AG09309 (cell line): ENCODE measurements at regions not wholly inside any gene's neighbourhood (a gene's known extent, or its start where the extent isn't known, plus 50 kb on each side); places are given as distances from the start of the nearest gene placed in this dataset.

Source experiments
- DNase-seq: peaks from one replicate; pipeline ENCODE4 v3.0.0-alpha.2; 2010; ENCODE audit warnings: low read depth
- H3K4me3 ChIP-seq: 2 replicates; pipeline ENCODE4 v1.5.1; 2011; ENCODE audit warnings: mild to moderate bottlenecking, low read depth, low read length, moderate library complexity; ENCODE audit not compliant: control insufficient read depth
- TF ChIP-seq, protein P1 (sequence below): IDR thresholded peaks from 2 replicates; pipeline ENCODE4 v1.5.1; 2011; ENCODE audit warnings: mild to moderate bottlenecking, low read depth, low read length, inconsistent platforms; ENCODE audit not compliant: insufficient read depth, control insufficient read depth; ENCODE audit errors: missing control alignments

DNA sequence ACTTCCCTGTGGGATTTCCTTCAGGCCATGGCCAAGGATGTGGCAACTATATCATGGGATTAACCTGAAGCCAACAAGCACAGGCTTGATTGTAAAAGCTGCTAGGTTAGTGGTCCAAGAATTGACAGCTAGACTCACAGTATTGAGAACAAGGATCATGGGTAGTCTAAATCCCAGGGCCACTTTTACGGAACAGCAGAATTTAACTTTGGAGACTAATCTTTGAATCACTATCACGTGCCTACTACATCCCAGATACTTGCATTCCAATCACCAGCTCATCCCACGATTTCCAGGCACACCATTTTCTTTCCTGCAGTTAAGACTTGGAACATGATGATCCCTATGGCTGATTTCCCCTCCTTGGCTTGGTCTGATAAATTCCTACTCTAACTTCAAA, 65.6 kb upstream of the ADO start:
- no peak overlapping the region for H3K4me3 ChIP-seq
- TF ChIP-seq, protein P1, sequence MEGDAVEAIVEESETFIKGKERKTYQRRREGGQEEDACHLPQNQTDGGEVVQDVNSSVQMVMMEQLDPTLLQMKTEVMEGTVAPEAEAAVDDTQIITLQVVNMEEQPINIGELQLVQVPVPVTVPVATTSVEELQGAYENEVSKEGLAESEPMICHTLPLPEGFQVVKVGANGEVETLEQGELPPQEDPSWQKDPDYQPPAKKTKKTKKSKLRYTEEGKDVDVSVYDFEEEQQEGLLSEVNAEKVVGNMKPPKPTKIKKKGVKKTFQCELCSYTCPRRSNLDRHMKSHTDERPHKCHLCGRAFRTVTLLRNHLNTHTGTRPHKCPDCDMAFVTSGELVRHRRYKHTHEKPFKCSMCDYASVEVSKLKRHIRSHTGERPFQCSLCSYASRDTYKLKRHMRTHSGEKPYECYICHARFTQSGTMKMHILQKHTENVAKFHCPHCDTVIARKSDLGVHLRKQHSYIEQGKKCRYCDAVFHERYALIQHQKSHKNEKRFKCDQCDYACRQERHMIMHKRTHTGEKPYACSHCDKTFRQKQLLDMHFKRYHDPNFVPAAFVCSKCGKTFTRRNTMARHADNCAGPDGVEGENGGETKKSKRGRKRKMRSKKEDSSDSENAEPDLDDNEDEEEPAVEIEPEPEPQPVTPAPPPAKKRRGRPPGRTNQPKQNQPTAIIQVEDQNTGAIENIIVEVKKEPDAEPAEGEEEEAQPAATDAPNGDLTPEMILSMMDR = no peak
- DNase-seq = no peak

DNA sequence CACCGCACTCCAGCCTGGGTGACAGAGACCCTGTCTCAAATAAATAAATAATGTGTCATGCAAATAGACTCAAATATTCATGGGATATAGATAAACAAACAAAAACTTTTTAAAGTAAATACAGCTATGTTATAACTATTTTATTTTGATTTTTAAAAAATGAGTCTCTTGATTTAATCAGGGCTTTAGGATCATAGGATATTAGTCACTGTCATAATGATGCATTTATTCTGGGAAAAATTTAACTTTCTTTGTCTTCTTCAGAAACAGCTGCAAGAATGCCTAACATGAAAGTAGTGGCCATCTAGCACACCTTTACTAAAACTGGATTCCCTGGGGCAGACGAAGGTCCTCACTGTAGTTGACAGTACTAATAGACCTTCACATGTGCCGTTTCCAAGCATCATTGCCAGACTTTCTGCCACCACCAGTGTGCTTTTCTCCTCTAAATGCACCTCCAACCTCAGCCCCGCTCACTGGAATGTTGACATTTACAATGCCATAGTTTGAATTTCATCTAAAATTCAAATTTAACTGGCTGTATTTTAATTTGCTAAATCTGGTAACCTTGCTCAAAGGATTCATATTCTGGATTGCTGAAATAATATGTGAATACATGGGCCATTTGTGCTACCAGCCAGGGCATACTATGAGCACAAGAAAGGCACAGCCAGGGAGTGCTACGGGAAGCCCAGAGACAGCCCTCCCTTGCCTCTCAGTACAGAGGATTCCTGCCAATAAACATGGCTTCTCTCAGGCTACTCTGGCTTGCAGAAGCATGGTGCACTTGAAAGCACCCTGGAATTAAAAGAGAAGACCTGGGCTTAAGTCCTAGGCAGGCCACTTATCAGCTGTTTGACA, 63.4 kb upstream of the ADO start:
- no peak for DNase-seq
- no peak overlapping the region for H3K4me3 ChIP-seq
- TF ChIP-seq, protein P1 = no peak

DNA sequence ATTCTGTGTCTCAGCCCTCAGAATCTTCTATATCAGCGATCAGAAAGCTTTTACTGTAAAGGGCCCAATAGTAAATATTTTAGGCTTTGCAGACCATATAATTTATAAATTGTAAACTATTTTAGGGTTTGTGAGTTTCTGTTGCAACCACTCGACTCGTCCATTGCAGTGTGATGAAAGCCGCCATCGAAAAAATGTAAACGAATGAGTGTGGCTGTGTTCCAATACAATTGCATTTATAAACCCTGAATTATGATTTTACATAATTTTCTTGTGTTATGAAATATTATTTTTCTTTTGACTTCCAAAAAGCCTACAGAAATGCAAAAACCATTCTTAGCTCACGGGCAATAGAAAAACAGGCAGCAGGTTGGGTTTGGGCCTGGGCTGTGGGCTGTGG, 62.5 kb upstream of the ADO start:
- TF ChIP-seq, protein P1 = no peak

DNA sequence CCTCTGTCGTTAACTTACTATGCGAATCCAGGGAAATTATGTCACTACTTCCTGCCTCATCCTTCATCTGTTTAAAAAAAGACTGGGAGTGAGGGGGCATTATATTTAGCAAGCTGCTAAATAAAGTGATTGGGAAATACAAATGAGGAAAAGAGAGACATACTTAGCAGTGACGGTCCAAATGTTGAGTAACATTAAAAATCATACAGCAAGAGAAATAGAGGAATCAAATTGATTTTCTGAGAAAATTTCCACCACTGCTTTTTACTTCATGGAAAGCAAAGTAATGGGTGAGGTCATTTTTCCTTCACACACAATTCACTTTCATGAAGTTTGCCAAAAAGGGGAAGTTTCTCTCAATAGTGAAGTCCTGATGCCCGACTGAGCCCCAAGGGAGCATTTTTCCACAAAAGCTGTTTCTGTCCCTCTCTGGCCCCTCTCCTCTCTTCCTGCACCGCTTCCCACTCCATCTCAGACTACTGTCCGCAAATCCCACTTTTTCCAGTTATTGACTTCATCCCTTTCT, 61.9 kb upstream of the ADO start:
- no peak for DNase-seq
- H3K4me3 ChIP-seq = no peak overlapping the region
- TF ChIP-seq, protein P1 = no peak

More for the DNA sequence above, 62.5 kb upstream of the ADO start:
- no peak overlapping the region for H3K4me3 ChIP-seq
- DNase-seq = no peak

DNA sequence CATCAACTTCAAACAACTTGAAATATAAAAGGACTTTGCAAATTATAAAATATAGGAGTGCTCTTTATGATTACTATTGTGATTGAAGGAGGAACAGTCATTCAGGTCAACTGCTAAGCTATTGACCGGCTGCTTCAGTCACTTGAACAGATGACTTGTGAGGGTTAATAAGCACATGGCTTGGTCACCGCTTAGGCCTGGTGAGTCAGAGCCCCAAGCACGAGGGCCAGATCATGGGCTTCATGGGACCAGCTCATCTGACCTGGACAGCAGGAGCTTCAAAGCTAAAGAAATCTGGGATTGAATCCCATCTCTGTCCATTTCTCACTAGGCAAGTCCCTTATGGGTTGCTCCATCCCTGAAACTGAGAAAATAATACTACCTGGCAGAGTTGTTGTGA, 60.4 kb upstream of the ADO start:
- DNase-seq = no peak
- TF ChIP-seq, protein P1 = no peak
- H3K4me3 ChIP-seq = no peak overlapping the region

DNA sequence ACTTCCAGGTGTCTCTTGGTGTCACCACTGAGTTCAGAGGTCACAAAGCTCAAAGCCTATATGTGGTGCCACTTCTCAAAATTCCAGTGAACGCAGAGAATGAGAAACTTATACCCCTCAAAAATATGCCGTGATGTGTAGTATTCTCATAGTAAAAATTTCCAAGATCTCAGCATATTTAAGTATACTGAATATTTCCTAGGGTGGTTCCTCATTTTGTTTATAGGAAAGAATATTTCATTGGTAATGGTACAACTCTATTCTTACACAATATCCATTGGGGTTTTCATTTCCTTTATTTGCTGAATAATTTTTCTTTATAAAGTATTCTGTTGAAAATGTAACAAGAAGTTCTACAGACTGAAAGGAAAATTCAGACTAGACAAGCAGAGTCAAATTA, 58.9 kb upstream of the ADO start:
- TF ChIP-seq, protein P1 = no peak
- H3K4me3 ChIP-seq = no peak overlapping the region
- DNase-seq = no peak
